H1 (cell line): ENCODE measurements at regions not wholly inside any gene's neighbourhood (a gene's known extent, or its start where the extent isn't known, plus 50 kb on each side); places are given as distances from the start of the nearest gene placed in this dataset.

Experiments
- CBX5 ChIP-seq: fragments of 300-800, 300-1000 bp; sonication (generic); IDR thresholded peaks from 2 replicates; pipeline ENCODE4 v1.7.1; 2016; ENCODE audit warnings: antibody characterized with exemption, low read length, low read depth
- CREB1 ChIP-seq: IDR thresholded peaks from 2 replicates; pipeline ENCODE4 v1.6.1; 2012; ENCODE audit warnings: inconsistent platforms
- EGR1 ChIP-seq: IDR thresholded peaks from 2 replicates; pipeline ENCODE4 v1.6.1; 2011; ENCODE audit warnings: low read depth, low read length, borderline replicate concordance
- EZH2 ChIP-seq: fragments of 200-600 bp; sonication (generic); IDR thresholded peaks from 2 replicates; pipeline ENCODE4 v1.7.1; 2012; ENCODE audit warnings: low read depth, mild to moderate bottlenecking, moderate library complexity, low read length, inconsistent platforms; ENCODE audit not compliant: severe bottlenecking
- POLR2A ChIP-seq, 2 experiments: IDR thresholded peaks; 1 replicate in 1 of 2; 2 replicates in 1 of 2; pipeline ENCODE4 v1.6.1; 2011; ENCODE audit warnings: low read depth in 2 of 2, low read length in 2 of 2, mild to moderate bottlenecking in 2 of 2; ENCODE audit errors: control extremely low read depth in 1 of 2
- POLR2AphosphoS5 ChIP-seq: IDR thresholded peaks from 2 replicates; pipeline ENCODE4 v1.6.1; 2011; ENCODE audit warnings: low read depth, low read length
- RAD21 ChIP-seq, 2 experiments: IDR thresholded peaks in 1 of 2; conservative IDR thresholded peaks in 1 of 2; 2 replicates each; pipeline ENCODE4 v1.6.1; 2011; ENCODE audit warnings: low read depth in 2 of 2, low read length in 2 of 2, improper control_type of control experiment in 1 of 2, inconsistent platforms in 1 of 2, mild to moderate bottlenecking in 1 of 2, moderate library complexity in 1 of 2
- TBP ChIP-seq: IDR thresholded peaks from 2 replicates; pipeline ENCODE4 v1.6.1; 2011; ENCODE audit warnings: low read depth, low read length, improper control_type of control experiment
- TF ChIP-seq, protein P1 (sequence below), 3 experiments: IDR thresholded peaks; 1 replicate in 2 of 3; 2 replicates in 1 of 3; pipeline versions ENCODE4 v1.5.1 to v1.6.1; 2011; ENCODE audit warnings: low read length in 3 of 3, mild to moderate bottlenecking in 3 of 3, inconsistent platforms in 2 of 3, low read depth in 1 of 3, moderate library complexity in 1 of 3; ENCODE audit not compliant: insufficient read depth in 1 of 3; ENCODE audit errors: control extremely low read depth in 1 of 3
- TF ChIP-seq, protein P2 (sequence below): IDR thresholded peaks from 2 replicates; pipeline ENCODE4 v1.6.1; 2011; ENCODE audit warnings: low read depth, mild to moderate bottlenecking, low read length; ENCODE audit not compliant: insufficient read depth

DNA sequence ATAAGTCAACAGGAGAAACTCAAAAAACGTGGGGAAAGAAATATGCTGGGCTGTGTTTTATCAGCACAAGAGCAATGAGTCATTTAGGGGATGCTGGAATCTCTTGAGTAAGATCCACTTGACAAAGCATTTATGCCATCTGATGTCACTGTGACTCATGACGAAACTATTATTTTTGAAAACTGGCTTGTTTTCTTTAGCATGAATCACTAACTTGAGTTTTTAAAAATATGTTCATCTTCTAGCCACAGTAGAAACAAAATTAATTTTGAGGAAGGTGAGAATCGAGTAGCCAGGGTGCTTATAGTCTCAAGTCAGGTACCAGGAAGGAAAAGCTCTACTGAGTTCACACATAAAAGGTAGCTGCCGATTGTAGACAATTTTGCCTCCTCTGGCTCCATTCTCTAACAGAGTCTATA is 456.2 kb upstream of the MGAT4C start:
- TF ChIP-seq RAD21 (IDR thresholded peaks at IDR 0.05 in 1 of 2, conservative IDR thresholded peaks at IDR 0.05 in 1 of 2; ENCODE audit: low read depth in 2 of 2, low read length in 2 of 2) (no peak), POLR2A (IDR thresholded peaks at IDR 0.05; ENCODE audit: control extremely low read depth in 1 of 2, low read depth in 2 of 2, low read length in 2 of 2) (no peak), TBP (no peak), EZH2 (no peak), CREB1 (no peak), CBX5 (no peak), EGR1 (no peak), POLR2AphosphoS5 (no peak)
- TF ChIP-seq, protein P1, sequence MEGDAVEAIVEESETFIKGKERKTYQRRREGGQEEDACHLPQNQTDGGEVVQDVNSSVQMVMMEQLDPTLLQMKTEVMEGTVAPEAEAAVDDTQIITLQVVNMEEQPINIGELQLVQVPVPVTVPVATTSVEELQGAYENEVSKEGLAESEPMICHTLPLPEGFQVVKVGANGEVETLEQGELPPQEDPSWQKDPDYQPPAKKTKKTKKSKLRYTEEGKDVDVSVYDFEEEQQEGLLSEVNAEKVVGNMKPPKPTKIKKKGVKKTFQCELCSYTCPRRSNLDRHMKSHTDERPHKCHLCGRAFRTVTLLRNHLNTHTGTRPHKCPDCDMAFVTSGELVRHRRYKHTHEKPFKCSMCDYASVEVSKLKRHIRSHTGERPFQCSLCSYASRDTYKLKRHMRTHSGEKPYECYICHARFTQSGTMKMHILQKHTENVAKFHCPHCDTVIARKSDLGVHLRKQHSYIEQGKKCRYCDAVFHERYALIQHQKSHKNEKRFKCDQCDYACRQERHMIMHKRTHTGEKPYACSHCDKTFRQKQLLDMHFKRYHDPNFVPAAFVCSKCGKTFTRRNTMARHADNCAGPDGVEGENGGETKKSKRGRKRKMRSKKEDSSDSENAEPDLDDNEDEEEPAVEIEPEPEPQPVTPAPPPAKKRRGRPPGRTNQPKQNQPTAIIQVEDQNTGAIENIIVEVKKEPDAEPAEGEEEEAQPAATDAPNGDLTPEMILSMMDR (IDR thresholded peaks at IDR 0.05; ENCODE audit: control extremely low read depth in 1 of 3, insufficient read depth in 1 of 3, low read depth in 1 of 3, low read length in 3 of 3), result no peak
- TF ChIP-seq, protein P2, sequence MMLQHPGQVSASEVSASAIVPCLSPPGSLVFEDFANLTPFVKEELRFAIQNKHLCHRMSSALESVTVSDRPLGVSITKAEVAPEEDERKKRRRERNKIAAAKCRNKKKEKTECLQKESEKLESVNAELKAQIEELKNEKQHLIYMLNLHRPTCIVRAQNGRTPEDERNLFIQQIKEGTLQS, result no peak
